GM21526 (cell line): ENCODE measurements at regions not wholly inside any gene's neighbourhood (a gene's known extent, or its start where the extent isn't known, plus 50 kb on each side); places are given as distances from the start of the nearest gene placed in this dataset.

ENCODE experiments used
- ATAC-seq: cut with Tn5 transposase; IDR thresholded peaks from one replicate; pipeline ENCODE4 v1.9.1; 2021; ENCODE audit warnings: moderate library complexity; ENCODE audit not compliant: unreplicated experiment, low FRiP score

DNA sequence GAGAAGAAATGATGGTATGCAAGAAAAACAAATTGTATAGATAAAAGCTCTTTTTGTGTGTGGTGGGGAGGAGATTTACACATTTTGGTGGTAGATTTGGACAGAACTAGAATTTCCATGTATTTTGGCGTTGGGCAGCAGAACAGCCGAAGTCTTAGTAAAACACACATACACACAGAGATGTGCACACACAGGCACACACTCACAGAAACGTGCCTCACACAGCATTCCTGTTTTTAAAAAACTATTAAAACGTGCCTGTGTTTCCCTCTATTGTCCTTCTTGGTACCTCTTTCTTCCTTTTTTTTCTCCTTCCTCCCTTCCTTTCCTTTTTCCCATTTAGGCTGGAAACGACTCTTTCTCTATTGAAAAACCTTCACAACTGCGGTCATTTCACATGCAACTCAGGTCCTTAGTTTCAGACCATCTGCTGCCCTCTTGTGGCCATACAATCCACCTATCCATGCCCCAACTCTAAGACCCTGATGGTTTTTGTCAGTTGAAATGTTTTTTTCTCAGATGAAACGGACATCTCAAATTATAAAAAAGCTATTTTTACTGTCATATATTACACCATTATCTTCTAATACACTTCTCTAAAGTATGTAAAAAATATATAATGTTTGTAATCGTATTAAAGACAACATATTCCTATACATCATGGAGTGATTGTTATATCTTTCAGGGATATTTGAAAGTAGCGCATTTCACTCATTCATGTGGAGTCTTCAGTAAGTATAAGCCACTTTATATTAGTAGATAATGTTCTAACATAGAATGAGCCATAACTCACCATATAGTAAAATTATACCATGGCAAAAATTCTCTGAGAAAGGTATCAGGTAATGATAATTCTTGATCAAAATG is 386.7 kb upstream of the NOVA1 start:
- no peak for ATAC-seq

DNA sequence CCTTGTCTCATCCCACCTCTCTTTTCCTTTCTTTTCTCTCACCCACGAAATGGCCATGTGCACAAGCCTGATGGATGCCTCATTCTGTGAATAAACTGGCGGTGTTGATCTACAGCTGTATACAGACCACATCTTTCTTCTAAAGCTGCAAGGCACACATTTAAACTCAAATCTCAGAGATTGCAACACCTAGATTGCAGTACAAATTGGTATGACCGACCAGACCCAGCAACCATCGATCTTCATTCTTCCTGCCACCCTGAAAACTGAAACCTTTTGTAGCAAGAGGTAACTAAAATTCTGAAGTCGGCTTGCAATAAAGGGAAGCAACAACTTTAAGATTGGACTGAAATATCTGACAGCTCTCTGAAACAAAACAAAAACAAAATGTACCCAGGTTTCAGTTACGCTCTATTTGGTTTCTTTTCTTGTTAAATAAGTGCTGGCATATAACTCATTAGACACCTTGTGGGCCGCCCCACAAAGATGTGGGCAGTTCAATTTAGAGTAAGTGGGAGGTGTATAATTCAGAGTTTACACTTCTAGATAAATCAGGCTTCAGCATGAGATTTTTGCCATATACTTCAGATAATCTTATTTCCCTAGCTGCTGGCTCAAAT is 390.0 kb upstream of the NOVA1 start:
- no peak for ATAC-seq

DNA sequence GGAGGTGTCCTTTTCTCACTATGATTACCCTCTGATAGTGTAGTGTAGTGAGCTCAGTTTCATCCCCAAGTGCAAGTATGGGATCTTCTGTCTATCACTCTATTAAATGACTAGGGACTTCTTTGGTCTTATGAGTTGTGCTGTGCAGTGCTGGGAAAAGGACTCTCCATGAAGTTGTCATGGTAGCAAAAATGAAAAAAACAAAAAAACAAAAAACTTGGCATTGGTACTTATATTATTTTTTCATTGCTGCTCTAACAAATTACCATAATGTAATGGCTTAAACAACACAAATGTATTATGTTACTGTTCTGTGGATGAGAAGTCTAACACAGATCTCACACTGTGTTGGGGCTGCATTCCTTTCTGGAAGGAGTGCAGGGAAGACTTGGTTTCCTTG is 393.1 kb upstream of the NOVA1 start:
- no peak for ATAC-seq

DNA sequence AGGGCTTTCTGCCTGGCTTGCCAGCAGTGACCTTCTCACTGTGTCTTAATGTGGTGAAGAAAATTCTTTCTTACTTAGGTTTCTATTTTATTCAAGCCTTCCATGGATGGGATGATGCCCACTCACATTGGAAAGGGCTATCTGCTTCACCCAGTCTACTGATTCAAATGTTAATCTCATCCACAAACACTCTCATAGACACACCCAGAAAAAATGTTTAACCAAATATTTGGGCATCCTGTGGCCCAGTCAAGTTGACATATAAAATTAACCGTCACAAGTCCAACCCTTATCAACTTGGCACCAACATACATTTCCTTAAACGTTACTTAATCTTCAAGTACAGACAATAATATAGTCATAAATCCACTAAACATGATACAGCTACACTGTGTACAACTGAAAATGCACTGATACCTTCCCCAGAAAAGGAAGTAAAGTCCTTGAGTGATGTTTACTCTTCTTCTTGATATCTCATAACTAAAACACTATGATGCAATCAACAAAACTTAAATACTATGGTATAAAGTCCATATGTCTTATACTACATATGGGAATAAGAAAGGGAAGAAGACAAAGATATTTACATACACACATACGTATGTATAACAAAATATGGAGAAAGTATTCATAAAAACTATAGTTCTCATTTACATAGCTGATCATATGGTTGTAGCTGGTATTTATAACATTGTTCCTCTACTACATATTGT is 394.7 kb upstream of the NOVA1 start:
- no peak for ATAC-seq

DNA sequence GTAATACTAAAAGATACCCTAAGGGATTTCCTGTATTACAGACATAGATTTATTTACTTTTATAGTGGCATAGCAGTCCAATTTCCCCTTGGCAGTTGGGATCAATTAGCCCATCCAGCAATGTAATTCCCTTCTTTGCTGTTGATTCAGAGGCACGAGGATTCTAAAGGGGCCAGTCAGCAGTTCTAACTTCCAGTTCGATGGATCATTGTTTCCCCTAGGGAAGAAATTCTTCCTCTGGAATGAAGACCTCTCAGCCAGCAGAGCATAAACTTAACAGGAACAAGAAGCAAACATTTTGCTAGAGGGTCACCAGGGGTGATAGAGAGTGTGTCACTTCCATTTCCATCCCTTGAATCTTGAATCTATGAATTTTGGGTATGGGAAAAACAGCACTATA is 395.7 kb upstream of the NOVA1 start:
- no peak for ATAC-seq

DNA sequence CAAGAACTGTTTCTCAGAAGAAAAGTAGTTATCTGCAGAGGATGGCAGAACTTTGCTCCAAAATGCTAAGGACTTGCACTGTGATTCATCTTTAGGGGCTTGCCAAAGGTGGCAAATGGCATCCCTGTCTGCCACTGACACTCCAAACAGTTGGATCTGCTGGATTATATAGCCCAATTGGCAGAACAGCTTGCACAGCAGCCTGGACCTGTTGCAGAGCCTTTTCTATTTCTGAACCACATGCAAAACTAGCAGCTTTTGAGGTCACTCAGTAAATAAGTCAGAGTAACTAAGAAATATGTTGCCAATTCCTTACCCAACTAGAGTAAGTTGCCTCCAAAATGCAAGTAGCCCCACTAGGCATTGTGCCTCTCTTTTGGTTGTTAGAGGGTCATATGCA is 397.5 kb upstream of the NOVA1 start:
- no peak for ATAC-seq

DNA sequence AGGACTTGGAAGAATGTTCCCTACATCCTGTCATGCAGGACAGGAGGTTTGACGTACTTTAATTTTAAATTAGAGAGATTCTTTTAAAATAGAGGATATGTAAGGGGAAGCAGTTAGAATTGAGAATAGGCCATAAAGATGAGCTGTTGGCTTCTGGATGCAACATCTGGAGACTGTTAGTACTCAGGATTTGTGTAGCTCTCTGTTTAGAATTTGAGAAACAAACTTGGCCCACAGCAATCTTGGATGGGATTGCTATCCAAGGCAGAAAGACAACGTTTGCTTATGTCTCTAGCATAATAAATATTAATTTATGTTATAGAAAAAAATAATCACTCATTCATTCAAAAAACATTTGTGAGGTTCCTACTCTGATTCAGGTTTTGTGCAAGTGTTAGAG is 398.4 kb upstream of the NOVA1 start:
- no peak for ATAC-seq

DNA sequence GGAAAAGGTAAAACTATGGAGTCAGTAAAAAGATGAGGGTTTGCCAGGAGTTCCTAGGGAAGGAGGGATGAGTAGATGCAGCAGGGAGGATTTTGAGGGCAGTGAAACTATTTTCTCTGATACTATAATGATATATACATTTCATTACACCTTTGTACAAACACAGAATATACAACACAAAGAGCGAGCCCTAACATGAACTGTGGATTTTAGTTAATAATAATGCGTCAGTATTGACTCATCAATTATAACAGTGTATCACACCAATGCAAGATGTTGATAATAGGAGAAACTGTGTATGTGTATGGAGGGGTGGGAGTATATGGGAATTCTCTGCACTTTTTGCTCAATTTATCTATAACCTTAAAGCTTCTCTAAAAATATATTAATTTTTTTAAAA is 404.3 kb upstream of the NOVA1 start:
- ATAC-seq = no peak

DNA sequence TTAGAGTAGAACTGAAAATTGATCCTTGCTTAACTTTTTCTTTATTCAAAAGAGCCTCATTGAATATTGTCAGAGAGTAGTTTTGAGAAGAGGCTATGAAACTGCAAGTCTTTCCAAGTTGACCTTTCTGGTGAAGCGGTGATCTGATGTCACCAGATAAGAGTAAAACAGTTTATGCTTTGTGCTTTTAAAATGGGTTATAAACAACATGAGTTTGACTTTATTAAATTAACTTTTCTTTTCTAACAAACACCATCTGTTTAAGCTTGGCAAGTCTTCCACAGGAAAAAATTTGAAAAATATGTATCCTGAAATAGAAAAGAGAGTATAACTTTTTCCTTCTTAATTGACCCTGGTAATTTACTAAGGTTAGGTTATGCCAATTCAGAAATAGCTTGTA is 408.7 kb upstream of the NOVA1 start:
- ATAC-seq = no peak

DNA sequence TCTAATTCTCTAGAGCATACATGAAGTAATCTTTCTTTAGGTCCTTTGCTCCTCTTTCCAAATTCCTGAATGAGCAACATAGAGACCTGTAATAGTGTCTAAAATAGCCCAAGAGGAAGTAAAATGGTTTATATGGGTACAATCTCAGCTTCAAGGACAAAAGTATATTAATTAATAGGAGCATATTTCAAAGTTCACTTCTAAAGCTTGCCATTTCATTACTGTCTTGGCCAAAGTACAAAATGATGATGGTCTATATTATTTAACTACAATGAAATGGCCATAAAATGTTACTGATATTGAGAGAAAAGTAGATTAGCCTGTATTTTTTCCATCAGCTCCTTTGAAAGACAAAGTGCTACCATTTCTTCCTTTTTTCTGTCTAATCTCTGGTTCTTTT is 410.4 kb upstream of the NOVA1 start:
- ATAC-seq = no peak

DNA sequence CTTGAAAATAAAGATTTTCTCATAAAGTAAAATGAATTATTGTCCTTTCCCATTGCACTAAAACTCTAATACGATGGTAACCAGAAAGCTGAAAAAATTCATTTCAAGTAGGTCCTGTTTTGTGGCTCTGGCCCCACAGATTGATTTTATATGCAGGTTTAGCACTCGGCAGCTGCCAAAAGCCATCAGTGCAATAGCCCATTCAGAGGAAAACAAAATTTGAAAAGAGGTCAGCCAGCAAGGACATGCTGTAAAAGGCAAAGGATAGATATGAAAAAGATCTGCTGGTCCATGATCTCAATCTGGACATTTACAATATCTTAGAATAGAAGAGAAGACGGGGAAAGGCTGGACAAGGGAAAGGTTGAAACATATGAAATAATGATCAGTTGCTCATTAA is 414.8 kb upstream of the NOVA1 start:
- ATAC-seq = no peak

DNA sequence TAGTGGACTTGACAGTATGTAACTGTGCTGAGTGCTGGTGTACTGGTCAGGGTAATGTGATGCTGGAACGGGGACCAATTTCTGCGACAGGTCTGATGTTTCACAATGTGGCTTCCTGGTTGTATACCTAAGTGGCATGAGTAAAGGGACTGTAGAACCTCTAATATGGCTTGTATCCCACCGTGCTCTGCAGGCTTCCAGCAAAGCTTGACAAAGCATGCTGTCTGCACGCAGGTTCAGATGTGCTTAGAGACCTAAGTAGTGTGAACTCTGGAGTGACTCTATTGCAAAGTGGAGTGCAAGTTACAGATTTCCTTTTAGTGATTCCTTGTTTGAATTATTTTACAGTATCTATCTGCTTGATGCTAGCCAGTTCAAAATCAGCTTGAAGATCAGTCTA is 415.8 kb upstream of the NOVA1 start:
- ATAC-seq = no peak

DNA sequence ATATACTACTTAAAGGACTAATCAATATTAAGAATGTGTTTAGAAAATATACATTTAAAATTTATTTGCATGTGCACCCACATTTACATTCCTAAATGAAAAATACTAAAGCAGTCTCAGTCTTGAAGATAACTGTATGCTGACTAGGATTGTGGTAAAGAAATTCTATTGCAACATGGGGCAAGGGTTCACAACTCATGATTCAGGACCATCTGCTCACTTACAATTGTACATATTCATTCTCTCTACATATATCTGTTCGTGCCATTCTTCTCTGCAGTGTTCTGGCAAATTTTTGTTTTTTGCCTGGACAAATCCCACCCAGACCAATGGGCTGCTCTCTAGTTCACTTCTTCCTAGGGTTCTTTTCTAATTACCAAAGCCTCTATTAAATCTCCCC is 417.2 kb upstream of the NOVA1 start:
- no peak for ATAC-seq

DNA sequence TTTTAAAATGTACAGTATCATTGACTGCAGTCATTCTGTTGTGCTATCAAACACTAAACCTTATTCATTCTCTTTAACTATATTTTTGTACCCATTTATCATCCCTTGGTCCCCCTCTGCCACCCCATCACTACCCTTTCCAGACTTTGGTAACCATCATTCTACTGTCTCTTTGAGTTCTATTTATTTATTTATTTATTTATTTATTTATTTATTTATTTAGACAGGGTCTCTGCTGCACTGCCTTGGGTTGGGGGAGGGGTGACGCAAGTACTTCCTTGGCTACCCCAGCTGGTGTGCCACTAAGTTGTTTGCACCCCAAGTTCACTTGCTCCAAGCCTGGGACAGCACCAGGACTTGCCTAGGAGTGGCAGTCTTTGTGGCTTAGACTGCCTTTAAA is 427.8 kb upstream of the NOVA1 start:
- no peak for ATAC-seq

DNA sequence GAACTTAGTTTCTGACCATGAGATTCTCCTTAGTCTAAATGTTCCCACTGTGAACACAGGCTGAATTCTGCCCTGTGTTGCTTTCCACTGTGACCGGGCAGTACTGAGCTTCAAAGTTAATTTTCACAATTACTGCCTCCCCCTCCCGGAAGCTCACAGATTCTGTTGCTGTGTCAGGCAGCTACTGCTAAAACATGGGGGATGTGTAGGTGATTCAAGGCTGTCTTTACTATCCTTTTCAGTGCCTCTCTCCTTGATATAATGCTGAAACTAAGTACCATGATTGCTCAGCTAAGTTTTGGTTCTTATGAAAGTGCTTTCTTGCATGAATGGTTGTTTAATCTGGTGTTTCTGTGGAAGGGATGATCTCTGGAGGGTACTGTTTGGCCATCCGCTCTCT is 428.3 kb upstream of the NOVA1 start:
- no peak for ATAC-seq

DNA sequence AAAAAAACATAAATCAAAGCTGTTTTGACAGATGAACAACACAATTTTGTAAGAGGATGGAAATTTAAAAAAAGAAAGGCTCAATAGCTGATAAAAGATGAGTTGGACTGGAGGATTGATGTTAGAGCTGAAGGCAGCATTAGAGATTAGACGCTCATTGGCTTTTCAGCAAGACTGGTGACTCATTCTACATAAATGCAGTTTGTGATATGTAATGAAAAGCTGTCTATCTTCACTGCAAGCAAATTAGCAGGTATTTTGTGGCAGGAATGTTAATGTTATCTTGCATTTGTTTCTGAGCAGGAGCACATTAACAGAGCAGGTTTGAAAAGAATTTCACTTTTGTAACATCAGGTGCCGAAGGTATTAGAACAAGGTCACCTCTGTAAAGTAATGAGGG is 442.7 kb upstream of the NOVA1 start:
- ATAC-seq = no peak

DNA sequence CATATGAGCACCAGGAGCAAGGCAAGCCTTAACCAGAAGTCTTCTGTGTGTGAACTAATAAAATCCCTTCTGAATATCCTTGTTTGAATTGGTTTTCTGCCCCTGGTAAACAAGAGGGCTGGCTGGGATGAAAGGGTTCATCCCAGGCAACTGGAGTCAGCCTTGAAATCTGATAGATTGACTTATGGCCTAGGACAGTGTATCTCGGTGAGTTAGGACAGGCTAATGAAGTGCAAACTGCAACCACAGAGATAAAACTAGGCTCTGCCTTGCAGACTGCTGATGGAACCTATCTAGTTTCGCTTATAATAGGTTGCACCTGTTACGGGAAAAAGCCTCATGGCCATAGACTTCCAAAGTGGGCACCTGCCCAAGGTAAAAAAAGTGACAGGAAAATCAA is 451.9 kb upstream of the NOVA1 start:
- ATAC-seq = no peak

DNA sequence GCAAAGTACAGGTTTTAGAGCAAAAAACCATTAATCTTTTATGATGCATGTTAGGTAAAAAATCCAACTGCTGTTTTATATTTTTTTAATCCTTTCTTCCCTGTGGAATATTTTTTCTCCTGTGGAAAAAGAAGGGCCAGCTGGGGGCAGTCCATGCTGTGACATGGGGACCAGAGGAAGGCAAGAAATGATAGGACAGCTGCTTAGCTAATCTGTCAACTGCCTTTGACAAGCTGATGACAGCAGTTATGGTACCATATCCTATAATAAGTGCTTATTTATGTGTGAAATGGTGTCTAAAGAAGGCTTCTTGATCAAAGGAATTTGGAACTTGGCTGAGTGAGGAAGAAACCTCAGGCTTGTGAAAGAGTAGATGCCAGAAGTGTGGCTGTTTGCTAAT is 452.4 kb upstream of the NOVA1 start:
- ATAC-seq = no peak

DNA sequence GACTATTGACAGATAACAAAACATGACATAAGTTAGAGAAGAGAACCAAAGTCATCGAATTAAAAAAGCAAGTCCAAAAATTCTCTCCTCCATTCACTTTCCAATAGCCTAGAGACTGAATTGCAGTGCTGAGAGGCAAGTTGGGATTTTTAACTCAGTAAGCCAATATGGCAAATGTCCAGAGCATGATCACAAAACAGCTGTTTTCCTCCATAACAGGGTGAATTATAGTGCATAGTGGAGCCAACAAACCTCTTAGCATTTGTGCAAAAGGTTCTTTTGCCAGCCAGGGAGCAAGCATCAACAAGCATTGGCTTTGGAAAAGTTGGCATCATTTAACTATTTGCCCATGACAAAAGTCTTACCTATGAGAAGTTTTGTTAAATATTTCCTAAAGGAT is 458.8 kb upstream of the NOVA1 start:
- ATAC-seq = no peak

DNA sequence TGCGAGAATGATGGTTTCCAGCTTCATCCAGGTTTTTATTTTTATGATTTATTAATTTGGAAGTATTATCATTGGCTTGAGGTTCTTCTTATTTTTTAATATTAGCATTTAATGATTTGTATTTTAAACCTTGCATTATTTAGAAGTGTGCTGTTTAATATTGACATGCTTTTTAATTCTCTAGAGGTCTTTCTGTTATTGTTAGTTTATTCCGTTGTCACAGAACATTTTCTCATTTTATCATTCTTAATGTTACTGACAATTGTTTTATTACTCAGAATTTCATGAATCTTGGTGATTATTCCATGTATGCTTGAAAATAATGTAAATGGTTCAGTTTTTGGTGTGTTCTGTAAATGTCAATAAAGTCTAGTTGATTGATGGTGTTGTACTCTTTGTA is 463.5 kb upstream of the NOVA1 start:
- ATAC-seq = no peak

DNA sequence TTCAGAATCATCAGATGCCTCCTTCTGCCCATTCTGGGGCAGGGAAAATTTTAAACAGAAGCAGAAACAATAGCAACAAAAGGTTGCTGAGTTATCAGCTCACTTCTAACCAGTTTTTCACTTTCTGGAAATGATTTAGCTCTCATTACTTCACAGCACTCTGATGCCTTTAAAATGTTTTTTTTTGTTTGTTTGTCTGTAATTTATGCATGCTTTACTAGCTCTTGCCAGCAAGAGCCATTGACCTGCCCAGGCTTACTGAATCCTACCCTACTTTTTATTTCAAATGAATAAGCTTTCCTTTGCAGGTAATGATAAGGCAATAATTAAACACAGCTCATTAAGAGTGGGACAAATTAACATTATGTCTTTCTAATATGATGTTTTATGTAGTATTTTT is 466.1 kb upstream of the NOVA1 start:
- ATAC-seq = no peak

DNA sequence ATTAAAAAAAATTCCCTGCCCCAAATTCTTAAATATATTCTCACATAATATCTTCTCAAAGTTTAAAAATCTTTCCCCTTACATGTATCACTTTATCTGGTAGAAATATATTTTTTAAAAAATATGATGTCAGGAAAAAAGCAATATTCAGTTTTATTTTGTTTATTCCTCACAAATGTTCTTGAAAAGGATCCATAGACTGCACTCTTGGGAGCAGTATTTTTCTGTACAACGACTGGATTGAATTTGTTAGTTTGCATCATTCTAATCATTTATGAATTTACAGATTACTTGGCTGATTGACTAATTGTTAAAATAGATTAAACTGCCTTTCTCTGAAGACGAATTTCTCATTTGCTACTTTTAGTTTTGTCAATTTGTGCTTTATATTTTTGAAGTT is 468.1 kb upstream of the NOVA1 start:
- ATAC-seq = no peak
